Psoas muscle (tissue), 7 donors: ENCODE measurements at regions not wholly inside any gene's neighbourhood (a gene's known extent, or its start where the extent isn't known, plus 50 kb on each side); places are given as distances from the start of the nearest gene placed in this dataset.
A peak's percentile ranks its signal among the peaks of the same experiment; 100 is the strongest.

Experiments
- ATAC-seq, 4 donors: fragments of 200-7000 bp; cut with Tn5 transposase; one replicate each; pipeline ENCODE4 v1.9.1; 2020; ENCODE audit warnings: moderate library complexity in 3 of 4, mild to moderate bottlenecking in 2 of 4
- DNase-seq, 2 donors: peaks; one replicate each; pipeline ENCODE4 v3.0.0-alpha.2; 2020
- H3K27ac ChIP-seq: fragments of 200-600 bp; one replicate; pipeline ENCODE4 v1.8.0; 2022
- H3K27me3 ChIP-seq, 3 donors: fragments of 200-600 bp in 1 of 3; one replicate each; pipeline versions ENCODE4 v1.6.1 to v1.8.0; 2013 to 2022; ENCODE audit warnings: low read length in 2 of 3, mild to moderate bottlenecking in 2 of 3, moderate library complexity in 1 of 3; ENCODE audit not compliant: insufficient read depth in 3 of 3
- H3K36me3 ChIP-seq, 2 donors: fragments of 200-600 bp in 1 of 2; one replicate each; pipeline versions ENCODE4 v1.6.1 to v1.8.0; 2013 to 2022; ENCODE audit warnings: low read depth in 1 of 2, mild to moderate bottlenecking in 1 of 2, moderate library complexity in 1 of 2; ENCODE audit not compliant: insufficient read depth in 1 of 2
- H3K4me1 ChIP-seq: fragments of 200-600 bp; one replicate; pipeline ENCODE4 v1.8.0; 2022
- H3K4me3 ChIP-seq: fragments of 200-600 bp; one replicate; pipeline ENCODE4 v1.8.0; 2022; ENCODE audit warnings: mild to moderate bottlenecking
- H3K9me3 ChIP-seq: fragments of 200-600 bp; one replicate; pipeline ENCODE4 v1.8.0; 2022
- CTCF ChIP-seq: fragments of 200-600 bp; IDR thresholded peaks from one replicate; pipeline ENCODE4 v1.8.0; 2022; ENCODE audit warnings: antibody characterized with exemption
- WGBS, 3 donors: extraction: QIAGEN DNeasy Blood & Tissue Kit; methylation state at CpG; one replicate each; pipeline versions ENCODE4 v1.1.6 to v1.1.7; 2013; 5-methylcytosine and 5-hydroxymethylcytosine counted together
- intact Hi-C, 2 donors: fragments of 100-400 bp; cut with DNase I; formaldehyde crosslinking; loops; one replicate each; pipeline versions ENCODE4 v1.11.0 to v1.14.2; 2022
- donor health status: healthy with polysubstance abuse.
- donor health status: DM: no; HTN: no; CAD: no; lungs with moderate emphysema.
- donor health status: Bipolar disorder and iron deficiency.
- donor health status: healthy.
- donor health status: DM: yes; HTN: yes; CAD: no.
- donor health status: DM: no; HTN: no; CAD: no.
- donor health status: DM: yes; HTN: yes; CAD: no.

- H3K36me3 ChIP-seq = no peaks in the 10 kb centered on the region
- ATAC-seq (no peak), DNase-seq (no peak)
- 84 to 88% (median 85%) methylated on average over 13 to 14 of the region's 14 CpGs for WGBS, 3 donors
- H3K27ac ChIP-seq = no peak overlapping the region
- no peaks in the 10 kb centered on the region for H3K27me3 ChIP-seq
- TF ChIP-seq CTCF = no peak
- H3K4me3 ChIP-seq = no peak overlapping the region
- H3K9me3 ChIP-seq = no peaks in the 10 kb centered on the region
- peaks cover 6% of the 10 kb centered on the region for H3K4me1 ChIP-seq
- intact Hi-C loops = no loop called here
These were observed 1305.2 kb downstream of the ARAP2 start for GRCh38 chr4:34939073-34939472.

- ATAC-seq (peak; percentile 51 to 97 (median 81)), DNase-seq (no peak)
- Histone ChIP-seq H3K9me3 (no peaks in the 10 kb centered on the region), H3K4me1 (peaks cover 6% of the 10 kb centered on the region), H3K27ac (peak overlapping the region; percentile 62), H3K4me3 (no peak overlapping the region), H3K36me3 (no peaks in the 10 kb centered on the region), H3K27me3 (no peaks in the 10 kb centered on the region)
- 42 to 56% (median 44%) methylated on average over 2 of the region's 2 CpGs for WGBS, 3 donors
- TF ChIP-seq CTCF = no peak
- intact Hi-C loops = no loop called here
These were observed 1300.5 kb downstream of the ARAP2 start for GRCh38 chr4:34943741-34944386.

- H3K36me3 ChIP-seq = no peaks in the 10 kb centered on the region
- no peak for TF ChIP-seq CTCF
- no peak overlapping the region for H3K4me3 ChIP-seq
- intact Hi-C loops = no loop called here
- ATAC-seq (no peak), DNase-seq (no peak)
- H3K27me3 ChIP-seq = no peaks in the 10 kb centered on the region
- WGBS, 3 donors = 42 to 52% (median 48%) methylated on average over 2 of the region's 2 CpGs
- no peak overlapping the region for H3K27ac ChIP-seq
- no peaks in the 10 kb centered on the region for H3K4me1 ChIP-seq
- no peaks in the 10 kb centered on the region for H3K9me3 ChIP-seq
These were observed 1293.4 kb downstream of the ARAP2 start for GRCh38 chr4:34950926-34951325.

- Histone ChIP-seq H3K4me1 (no peaks in the 10 kb centered on the region), H3K4me3 (no peak overlapping the region), H3K9me3 (no peaks in the 10 kb centered on the region), H3K27ac (no peak overlapping the region), H3K27me3 (no peaks in the 10 kb centered on the region), H3K36me3 (no peaks in the 10 kb centered on the region)
- DNase-seq (no peak), ATAC-seq (no peak)
- intact Hi-C loops = no loop called here
- 77 to 81% (median 78%) methylated on average over 9 of the region's 9 CpGs for WGBS, 3 donors
- no peak for TF ChIP-seq CTCF
These were observed 1291.0 kb downstream of the ARAP2 start for GRCh38 chr4:34953145-34953799.
